HepG2 (cell line): ENCODE measurements at regions not wholly inside any gene's neighbourhood (a gene's known extent, or its start where the extent isn't known, plus 50 kb on each side); places are given as distances from the start of the nearest gene placed in this dataset.

Experiments
- AGO2 ChIP-seq: fragments of 200-400 bp; formaldehyde crosslinking; optimal IDR thresholded peaks from 2 replicates; pipeline ENCODE3; 2017; ENCODE audit warnings: mild to moderate bottlenecking, low read depth, low read length, moderate library complexity
- EZH2 ChIP-seq: conservative IDR thresholded peaks from 2 replicates; pipeline ENCODE4 v1.6.1; 2012; ENCODE audit warnings: mild to moderate bottlenecking, low read depth, low read length, moderate library complexity
- GTF2F1 ChIP-seq: fragments of 150-350 bp; IDR thresholded peaks from 2 replicates; pipeline ENCODE4 v1.6.1; 2014; ENCODE audit warnings: low read length
- HNF4A ChIP-seq: sonication (generic); formaldehyde crosslinking; IDR thresholded peaks from 2 replicates; pipeline ENCODE4 v1.4.0; 2020; ENCODE audit warnings: missing genetic modification reagents
- HNF4G ChIP-seq, 2 experiments: sonication (generic) in 1 of 2; formaldehyde crosslinking in 1 of 2; IDR thresholded peaks; 2 replicates each; pipeline versions ENCODE4 v1.4.0 to v1.6.1; 2011 to 2020; ENCODE audit warnings: borderline replicate concordance in 2 of 2, low read depth in 2 of 2, mild to moderate bottlenecking in 2 of 2, low read length in 1 of 2, missing genetic modification reagents in 1 of 2, moderate library complexity in 1 of 2
- LCORL ChIP-seq, 2 experiments: fragments of 450-650 bp in 1 of 2; sonication (generic) in 1 of 2; formaldehyde crosslinking in 1 of 2; IDR thresholded peaks; 2 replicates each; pipeline versions ENCODE4 v1.5.0 to v1.6.1; 2017 to 2020; ENCODE audit warnings: antibody characterized with exemption in 1 of 2, missing genetic modification reagents in 1 of 2
- NCOA2 ChIP-seq: sonication (generic); formaldehyde crosslinking; IDR thresholded peaks from 2 replicates; pipeline ENCODE4 v1.8.0; 2022; ENCODE audit warnings: inconsistent platforms
- PAWR ChIP-seq: sonication (generic); formaldehyde crosslinking; IDR thresholded peaks from 2 replicates; pipeline ENCODE4 v1.4.0; 2020; ENCODE audit warnings: missing genetic modification reagents, mild to moderate bottlenecking, borderline replicate concordance
- RXRB ChIP-seq: IDR thresholded peaks from 2 replicates; pipeline ENCODE4 v1.6.1; 2016; ENCODE audit warnings: borderline replicate concordance, missing genetic modification reagents, missing compliant biosample characterization
- SIX1 ChIP-seq: sonication (generic); formaldehyde crosslinking; IDR thresholded peaks from 2 replicates; pipeline ENCODE4 v1.4.0; 2020; ENCODE audit warnings: missing genetic modification reagents, borderline replicate concordance
- TAF1 ChIP-seq: sonication (generic); formaldehyde crosslinking; IDR thresholded peaks from 2 replicates; pipeline ENCODE4 v1.4.0; 2020; ENCODE audit warnings: missing genetic modification reagents
- TBX3 ChIP-seq: fragments of 450-650 bp; IDR thresholded peaks from 2 replicates; pipeline ENCODE4 v1.6.1; 2017; ENCODE audit warnings: antibody characterized with exemption, mild to moderate bottlenecking, inconsistent platforms, borderline replicate concordance
- ZC3H13 ChIP-seq: sonication (generic); formaldehyde crosslinking; IDR thresholded peaks from 2 replicates; pipeline ENCODE4 v1.8.1; 2023; ENCODE audit warnings: mild to moderate bottlenecking, missing genetic modification reagents, moderate library complexity
- ZIK1 ChIP-seq: sonication (generic); formaldehyde crosslinking; IDR thresholded peaks from 2 replicates; pipeline ENCODE4 v1.5.0; 2020; ENCODE audit warnings: mild to moderate bottlenecking, low read depth, missing genetic modification reagents, borderline replicate concordance
- ZKSCAN1 ChIP-seq: fragments of 150-350 bp; IDR thresholded peaks from 2 replicates; pipeline ENCODE4 v1.6.1; 2014; ENCODE audit warnings: low read length
- ZNF225 ChIP-seq: sonication (generic); formaldehyde crosslinking; IDR thresholded peaks from 2 replicates; pipeline ENCODE4 v1.4.0; 2020; ENCODE audit warnings: mild to moderate bottlenecking, missing genetic modification reagents
- ZNF326 ChIP-seq: sonication (generic); formaldehyde crosslinking; IDR thresholded peaks from 2 replicates; pipeline ENCODE4 v1.4.0; 2020; ENCODE audit warnings: missing genetic modification reagents, borderline replicate concordance
- ZNF331 ChIP-seq: sonication (generic); formaldehyde crosslinking; IDR thresholded peaks from 2 replicates; pipeline ENCODE4 v1.4.0; 2020; ENCODE audit warnings: missing genetic modification reagents
- ZNF382 ChIP-seq: sonication (generic); formaldehyde crosslinking; IDR thresholded peaks from 2 replicates; pipeline ENCODE4 v1.5.0; 2020; ENCODE audit warnings: missing genetic modification reagents, mild to moderate bottlenecking, borderline replicate concordance
- ZNF431 ChIP-seq: sonication (generic); formaldehyde crosslinking; IDR thresholded peaks from 2 replicates; pipeline ENCODE4 v1.9.0; 2022; ENCODE audit warnings: missing genetic modification reagents, low read depth, mild to moderate bottlenecking, borderline replicate concordance
- TF ChIP-seq, protein P1 (sequence below): sonication (generic); formaldehyde crosslinking; IDR thresholded peaks from 2 replicates; pipeline ENCODE4 v1.8.1; 2023; ENCODE audit warnings: mild to moderate bottlenecking, inconsistent platforms, moderate library complexity, missing genetic modification reagents, borderline replicate concordance
- TF ChIP-seq, protein P2 (sequence below): sonication (generic); formaldehyde crosslinking; IDR thresholded peaks from 2 replicates; pipeline ENCODE4 v1.4.0; 2020; ENCODE audit warnings: missing genetic modification reagents
- TF ChIP-seq, protein P3 (sequence below): sonication (generic); formaldehyde crosslinking; IDR thresholded peaks from 2 replicates; pipeline ENCODE4 v1.5.1; 2020; ENCODE audit warnings: mild to moderate bottlenecking, moderate library complexity, missing genetic modification reagents

DNA sequence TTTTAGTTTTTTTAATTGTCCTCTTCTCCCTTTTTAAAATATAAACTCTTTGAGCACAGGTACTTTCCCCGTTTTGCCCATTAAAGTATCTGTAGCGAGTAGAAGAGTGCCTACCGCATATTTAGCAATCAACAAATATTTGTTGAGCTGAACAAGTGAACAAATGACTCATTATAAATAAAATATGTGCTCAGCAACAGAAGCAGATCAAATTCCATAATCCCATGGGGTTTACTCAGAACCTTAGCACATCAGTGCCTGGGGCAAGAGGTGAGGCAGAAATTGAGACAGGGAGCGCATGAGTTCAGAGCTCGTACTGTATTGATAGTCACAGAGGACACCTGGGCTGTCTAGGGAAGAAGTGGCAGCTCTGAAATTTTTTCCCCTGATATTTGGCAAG lies 161.0 kb downstream of the SEM1 start (continued):
- TF ChIP-seq ZIK1 (no peak), GTF2F1 (no peak), LCORL (IDR thresholded peaks at IDR 0.05) (no peak), LCORL (CRISPR knock-in tag; IDR thresholded peaks at IDR 0.05) (no peak), ZNF326 (CRISPR knock-in tag) (no peak), ZNF331 (CRISPR knock-in tag) (no peak), SIX1 (CRISPR knock-in tag) (peak; percentile 46; the same call in 1 of the 2 replicates), ZNF431 (no peak), ZKSCAN1 (no peak), HNF4A (CRISPR knock-in tag) (peak; percentile 46), ZNF225 (no peak), HNF4G (IDR thresholded peaks at IDR 0.05; ENCODE audit: borderline replicate concordance, low read depth, low read length) (0 out of 2 replicates have a peak, but pooled peaks have one; percentile 26), HNF4G (CRISPR knock-in tag; IDR thresholded peaks at IDR 0.05; ENCODE audit: borderline replicate concordance, low read depth) (no peak), AGO2 (no peak), TAF1 (no peak), RXRB (CRISPR knock-in tag) (peak; percentile 34; the same call in 1 of the 2 replicates), ZNF382 (CRISPR knock-in tag) (no peak), ZC3H13 (CRISPR knock-in tag) (no peak), NCOA2 (CRISPR knock-in tag) (no peak), PAWR (CRISPR knock-in tag) (no peak), EZH2 (no peak), TBX3 (peak; percentile 33; the same call in 1 of the 2 replicates)
- TF ChIP-seq, protein P1, sequence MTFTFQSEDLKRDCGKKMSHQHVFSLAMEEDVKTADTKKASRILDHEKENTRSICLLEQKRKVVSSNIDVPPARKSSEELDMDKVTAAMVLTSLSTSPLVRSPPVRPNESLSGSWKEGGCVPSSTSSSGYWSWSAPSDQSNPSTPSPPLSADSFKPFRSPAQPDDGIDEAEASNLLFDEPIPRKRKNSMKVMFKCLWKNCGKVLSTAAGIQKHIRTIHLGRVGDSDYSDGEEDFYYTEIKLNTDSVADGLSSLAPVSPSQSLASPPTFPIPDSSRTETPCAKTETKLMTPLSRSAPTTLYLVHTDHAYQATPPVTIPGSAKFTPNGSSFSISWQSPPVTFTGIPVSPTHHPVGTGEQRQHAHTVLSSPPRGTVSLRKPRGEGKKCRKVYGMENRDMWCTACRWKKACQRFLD (CRISPR knock-in tag) = no peak
- TF ChIP-seq, protein P2, sequence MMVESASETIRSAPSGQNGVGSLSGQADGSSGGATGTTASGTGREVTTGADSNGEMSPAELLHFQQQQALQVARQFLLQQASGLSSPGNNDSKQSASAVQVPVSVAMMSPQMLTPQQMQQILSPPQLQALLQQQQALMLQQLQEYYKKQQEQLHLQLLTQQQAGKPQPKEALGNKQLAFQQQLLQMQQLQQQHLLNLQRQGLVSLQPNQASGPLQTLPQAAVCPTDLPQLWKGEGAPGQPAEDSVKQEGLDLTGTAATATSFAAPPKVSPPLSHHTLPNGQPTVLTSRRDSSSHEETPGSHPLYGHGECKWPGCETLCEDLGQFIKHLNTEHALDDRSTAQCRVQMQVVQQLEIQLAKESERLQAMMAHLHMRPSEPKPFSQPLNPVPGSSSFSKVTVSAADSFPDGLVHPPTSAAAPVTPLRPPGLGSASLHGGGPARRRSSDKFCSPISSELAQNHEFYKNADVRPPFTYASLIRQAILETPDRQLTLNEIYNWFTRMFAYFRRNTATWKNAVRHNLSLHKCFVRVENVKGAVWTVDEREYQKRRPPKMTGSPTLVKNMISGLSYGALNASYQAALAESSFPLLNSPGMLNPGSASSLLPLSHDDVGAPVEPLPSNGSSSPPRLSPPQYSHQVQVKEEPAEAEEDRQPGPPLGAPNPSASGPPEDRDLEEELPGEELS = 0 out of 2 replicates have a peak, but pooled peaks have one; percentile 12
- TF ChIP-seq, protein P3, sequence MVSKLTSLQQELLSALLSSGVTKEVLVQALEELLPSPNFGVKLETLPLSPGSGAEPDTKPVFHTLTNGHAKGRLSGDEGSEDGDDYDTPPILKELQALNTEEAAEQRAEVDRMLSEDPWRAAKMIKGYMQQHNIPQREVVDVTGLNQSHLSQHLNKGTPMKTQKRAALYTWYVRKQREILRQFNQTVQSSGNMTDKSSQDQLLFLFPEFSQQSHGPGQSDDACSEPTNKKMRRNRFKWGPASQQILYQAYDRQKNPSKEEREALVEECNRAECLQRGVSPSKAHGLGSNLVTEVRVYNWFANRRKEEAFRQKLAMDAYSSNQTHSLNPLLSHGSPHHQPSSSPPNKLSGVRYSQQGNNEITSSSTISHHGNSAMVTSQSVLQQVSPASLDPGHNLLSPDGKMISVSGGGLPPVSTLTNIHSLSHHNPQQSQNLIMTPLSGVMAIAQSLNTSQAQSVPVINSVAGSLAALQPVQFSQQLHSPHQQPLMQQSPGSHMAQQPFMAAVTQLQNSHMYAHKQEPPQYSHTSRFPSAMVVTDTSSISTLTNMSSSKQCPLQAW (CRISPR knock-in tag) = peak; percentile 19; the same call in 1 of the 2 replicates
